CD4-positive, alpha-beta T cell treated with Interleukin-10 for 1 hour (primary cell): ENCODE measurements at regions not wholly inside any gene's neighbourhood (a gene's known extent, or its start where the extent isn't known, plus 50 kb on each side); places are given as distances from the start of the nearest gene placed in this dataset.
"Not testable (repeated sequence)": the region's sequence is repeated elsewhere in the genome, so short reads cannot be mapped to it uniquely, and the experiment has no call there.

ENCODE experiments used
- DNase-seq: peaks from one replicate; pipeline ENCODE4 v3.0.0-alpha.2; 2020

GRCh38 chr1:82386365-82387011 is 585.8 kb downstream of the ADGRL2 start:
- DNase-seq: no peak

GRCh38 chr1:82384776-82385175 is 584.0 kb downstream of the ADGRL2 start:
- no peak for DNase-seq

- no peak for DNase-seq
Observed at GRCh38 chr1:82377201-82377884, 576.6 kb downstream of the ADGRL2 start.

- DNase-seq: no peak
Observed at GRCh38 chr1:82373710-82374109, 573.0 kb downstream of the ADGRL2 start.

GRCh38 chr1:82371844-82372498 is 571.2 kb downstream of the ADGRL2 start:
- DNase-seq: no peak

- DNase-seq: no peak
Observed at GRCh38 chr1:82367456-82367855, 566.7 kb downstream of the ADGRL2 start.

GRCh38 chr1:82366689-82367088 is 566.0 kb downstream of the ADGRL2 start:
- DNase-seq: no peak

GRCh38 chr1:82359541-82359940 is 558.8 kb downstream of the ADGRL2 start:
- DNase-seq: not testable (repeated sequence)

- not testable (repeated sequence) for DNase-seq
Observed at GRCh38 chr1:82358706-82359105, 558.0 kb downstream of the ADGRL2 start.

GRCh38 chr1:82354546-82354945 is 553.8 kb downstream of the ADGRL2 start:
- not testable (repeated sequence) for DNase-seq

- no peak for DNase-seq
Observed at GRCh38 chr1:82348487-82348886, 547.8 kb downstream of the ADGRL2 start.

- no peak for DNase-seq
Observed at GRCh38 chr1:82346141-82346540, 545.4 kb downstream of the ADGRL2 start.

GRCh38 chr1:82343381-82343780 is 542.6 kb downstream of the ADGRL2 start:
- DNase-seq: no peak

- DNase-seq: no peak
Observed at GRCh38 chr1:82337635-82338034, 536.9 kb downstream of the ADGRL2 start.

GRCh38 chr1:82330330-82330729 is 529.6 kb downstream of the ADGRL2 start:
- no peak for DNase-seq

GRCh38 chr1:82329226-82329625 is 528.5 kb downstream of the ADGRL2 start:
- DNase-seq: no peak

GRCh38 chr1:82323144-82323841 is 522.6 kb downstream of the ADGRL2 start:
- DNase-seq: no peak

- no peak for DNase-seq
Observed at GRCh38 chr1:82321794-82322193, 521.1 kb downstream of the ADGRL2 start.

- no peak for DNase-seq
Observed at GRCh38 chr1:82319546-82319945, 518.8 kb downstream of the ADGRL2 start.

GRCh38 chr1:82318921-82319320 is 518.2 kb downstream of the ADGRL2 start:
- no peak for DNase-seq

GRCh38 chr1:82318265-82318664 is 517.5 kb downstream of the ADGRL2 start:
- DNase-seq: no peak

- DNase-seq: no peak
Observed at GRCh38 chr1:82317671-82318070, 516.9 kb downstream of the ADGRL2 start.

- DNase-seq: no peak
Observed at GRCh38 chr1:82299656-82300055, 498.9 kb downstream of the ADGRL2 start.

GRCh38 chr1:82299056-82299455 is 498.3 kb downstream of the ADGRL2 start:
- no peak for DNase-seq
